ENCODE measurements at regions not wholly inside any gene's neighbourhood (a gene's known extent, or its start where the extent isn't known, plus 50 kb on each side); places are given as distances from the start of the nearest gene placed in this dataset.

DNA sequence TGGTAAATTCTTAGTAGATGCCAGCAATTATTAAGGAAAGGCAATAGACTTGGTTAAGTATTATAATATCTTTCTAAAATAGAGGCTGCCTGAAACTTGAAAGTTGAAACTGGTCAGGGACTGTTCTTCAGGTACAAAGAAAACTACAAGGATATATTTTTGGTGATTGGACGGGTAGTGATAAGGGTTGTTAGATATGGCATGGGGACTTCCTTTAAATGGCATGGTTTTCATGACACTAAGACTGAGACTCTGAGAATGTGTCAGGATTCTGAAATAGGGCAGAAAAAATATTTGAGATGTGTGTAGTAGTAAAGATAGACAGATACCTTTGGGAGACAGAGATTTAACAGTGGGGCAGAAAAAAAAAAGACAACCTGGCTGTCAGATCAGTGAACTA is 108.4 kb upstream of the SLC5A12 start:
- H3K9me3 Mint-ChIP-seq: peaks cover 5 to 8% of the 10 kb centered on the region in 2 donors
- ATAC-seq: no peak

DNA sequence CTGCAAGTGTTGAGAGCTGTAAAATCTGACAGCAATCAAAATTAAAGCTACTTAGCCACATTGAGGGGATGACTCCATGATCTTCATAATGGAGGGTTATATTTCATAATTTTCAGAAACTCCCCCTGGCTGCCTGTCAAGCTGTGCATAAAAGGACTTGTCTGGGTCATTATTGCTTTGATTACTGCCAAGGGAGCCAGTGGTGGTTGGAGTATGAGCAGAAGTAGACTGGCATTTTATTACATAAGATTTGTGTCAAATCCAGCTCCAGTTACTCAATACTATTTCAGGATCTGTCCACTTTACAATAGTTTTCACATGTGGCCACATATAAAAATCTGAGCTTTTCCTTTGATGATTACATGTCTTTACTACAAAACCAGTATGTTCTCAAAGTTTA is 108.9 kb upstream of the SLC5A12 start:
- Mint-ChIP-seq H3K36me3 (no peaks in the 10 kb centered on the region), H3K27ac (no peak overlapping the region), H3K9me3 (peaks cover 5 to 6% of the 10 kb centered on the region in 2 donors)
- no peak for DNase-seq (ENCODE audit: low spot score in 2 of 2)
- ATAC-seq: no peak

More for the DNA sequence above, 108.4 kb upstream of the SLC5A12 start:
- no peaks in the 10 kb centered on the region for H3K36me3 Mint-ChIP-seq
- DNase-seq (ENCODE audit: low spot score in 2 of 2): no peak
- H3K27ac Mint-ChIP-seq: no peak overlapping the region

DNA sequence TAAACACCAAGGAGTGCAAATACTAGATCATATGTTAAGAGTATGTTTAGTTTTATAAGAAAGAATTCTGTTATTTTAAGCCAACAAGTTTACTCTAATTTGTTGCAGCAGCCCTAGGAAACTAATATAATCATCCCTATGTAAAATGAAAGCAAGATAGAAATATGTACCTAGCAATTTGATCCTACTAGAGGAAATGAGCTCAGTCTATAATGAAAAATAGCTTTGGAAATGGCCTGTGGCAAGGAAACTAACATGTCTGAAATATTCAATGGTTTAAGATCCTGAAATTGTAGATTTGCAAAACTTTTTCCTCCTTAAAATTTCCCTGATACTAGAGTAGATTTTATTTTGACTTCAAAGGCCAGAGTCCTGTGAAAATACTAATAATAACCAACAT is 112.7 kb upstream of the SLC5A12 start:
- no peaks in the 10 kb centered on the region for H3K36me3 Mint-ChIP-seq
- H3K9me3 Mint-ChIP-seq: peaks cover 5 to 10% of the 10 kb centered on the region in 2 donors
- no peak for ATAC-seq
- no peak overlapping the region for H3K27ac Mint-ChIP-seq
- no peak for DNase-seq (ENCODE audit: low spot score in 2 of 2)

DNA sequence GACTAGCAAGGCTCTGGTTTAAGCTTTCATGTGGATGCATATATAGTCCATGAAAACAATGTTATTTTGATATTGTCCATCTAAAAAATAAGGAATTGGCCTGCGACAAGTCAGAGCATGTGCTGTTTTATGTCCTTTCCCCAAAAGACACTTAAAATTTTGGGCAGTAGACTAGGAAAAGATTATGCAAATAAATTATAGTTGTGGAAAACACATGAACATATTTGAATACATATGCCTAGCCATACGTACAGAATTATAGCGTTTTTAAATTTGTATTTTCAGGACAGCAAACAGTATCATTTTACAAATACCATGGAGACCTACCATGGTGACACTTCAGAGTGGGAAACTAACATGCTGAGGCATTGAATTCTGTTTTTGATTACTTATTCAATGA is 113.8 kb upstream of the SLC5A12 start:
- H3K36me3 Mint-ChIP-seq: no peaks in the 10 kb centered on the region
- H3K27ac Mint-ChIP-seq: no peak overlapping the region
- no peak for DNase-seq (ENCODE audit: low spot score in 2 of 2)
- no peak for ATAC-seq
- peaks cover 4 to 10% of the 10 kb centered on the region in 2 donors for H3K9me3 Mint-ChIP-seq

DNA sequence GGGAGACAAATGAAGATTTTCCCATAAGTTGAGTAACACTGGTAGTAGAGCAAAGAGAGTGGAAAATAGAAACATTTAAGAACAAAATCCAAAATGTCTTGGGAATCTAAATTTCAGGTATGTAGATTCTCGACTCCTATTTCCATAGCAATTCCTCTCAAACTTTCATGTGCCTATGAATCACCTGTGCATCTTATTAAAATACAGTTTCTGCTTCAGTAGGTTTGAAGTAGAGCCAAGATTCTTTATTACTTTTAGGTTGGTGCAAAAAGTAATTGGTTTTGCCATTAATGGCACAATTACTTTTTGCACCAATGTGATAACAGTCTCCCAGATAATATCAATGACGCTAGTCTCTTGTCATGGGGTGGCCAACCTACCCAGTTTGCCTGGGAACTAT is 115.3 kb upstream of the SLC5A12 start:
- DNase-seq (ENCODE audit: low spot score in 2 of 2) (no peak), ATAC-seq (no peak)
- Mint-ChIP-seq H3K9me3 (peaks cover 12 to 13% of the 10 kb centered on the region in 2 donors), H3K27ac (no peak overlapping the region), H3K36me3 (no peaks in the 10 kb centered on the region)

DNA sequence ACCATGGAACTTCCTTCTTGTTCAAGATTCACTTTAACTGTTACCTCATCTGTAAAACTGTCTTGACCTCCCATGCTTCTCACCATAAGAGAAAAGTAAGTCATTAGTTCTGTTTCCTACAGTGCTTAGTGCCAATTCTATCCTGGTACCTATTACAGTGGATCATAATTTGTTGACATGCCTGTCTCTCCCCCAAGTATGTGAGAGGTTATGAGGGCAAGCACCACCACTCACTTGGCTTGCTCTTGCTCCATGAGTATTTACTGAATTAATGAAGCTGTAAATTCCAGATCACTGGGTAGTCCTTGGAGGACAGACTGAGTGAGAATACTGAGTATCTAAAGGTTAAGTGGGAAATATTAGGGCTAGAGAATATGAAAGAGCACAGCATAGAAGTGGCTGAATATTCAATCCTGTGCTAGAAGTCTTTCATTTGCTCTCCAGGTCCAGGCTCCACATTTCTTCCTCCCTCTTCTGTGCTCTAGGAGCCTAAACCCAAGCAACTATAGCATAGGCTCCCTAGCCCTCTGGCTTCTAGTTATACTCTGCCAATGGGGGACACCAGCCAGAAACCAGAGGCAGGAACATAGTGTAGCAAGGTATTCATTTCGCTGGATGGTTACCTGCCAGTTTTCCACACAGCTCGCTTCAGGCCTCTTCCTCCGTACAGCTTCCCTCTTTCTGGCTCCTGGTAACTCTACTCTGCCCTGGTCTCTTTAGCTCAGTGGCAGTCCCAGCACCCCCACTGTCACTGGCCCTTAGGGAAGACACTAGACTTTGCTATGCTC is 118.2 kb upstream of the SLC5A12 start:
- ATAC-seq (no peak), DNase-seq (ENCODE audit: low spot score in 2 of 2) (no peak)
- Mint-ChIP-seq H3K9me3 (peaks cover 16 to 25% of the 10 kb centered on the region in 2 donors), H3K36me3 (no peaks in the 10 kb centered on the region), H3K27ac (no peak overlapping the region)

DNA sequence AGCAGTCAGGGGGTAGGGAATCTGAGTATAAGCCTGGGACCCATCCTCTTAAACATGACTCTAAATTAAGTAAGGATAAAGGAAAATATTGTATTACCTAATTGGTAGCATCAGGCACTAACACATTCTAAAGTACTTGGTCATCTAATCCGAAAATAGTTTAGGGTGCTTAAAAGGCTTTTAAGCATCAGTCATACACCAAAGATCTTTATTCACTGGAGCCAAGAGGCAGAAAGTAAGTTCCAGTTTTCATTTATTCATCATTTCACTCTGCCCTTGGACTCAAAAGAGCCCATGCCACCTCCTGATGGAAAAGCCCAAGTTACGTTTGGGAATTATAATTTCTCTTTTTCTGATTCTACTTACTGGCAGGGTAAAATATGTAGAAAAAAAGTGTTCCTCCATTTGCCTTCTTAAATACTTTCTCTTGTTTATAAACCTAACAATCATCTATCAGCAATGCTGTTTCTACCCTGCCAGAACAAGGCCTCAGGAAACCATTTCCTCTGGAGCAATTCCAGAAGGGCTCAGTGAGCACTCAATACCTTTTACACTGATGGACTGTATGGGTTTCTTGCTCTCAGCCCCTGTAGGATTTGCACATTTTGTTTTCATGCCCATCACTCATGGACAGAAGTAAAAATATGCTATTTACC is 120.1 kb upstream of the SLC5A12 start:
- Mint-ChIP-seq H3K27ac (no peak overlapping the region), H3K9me3 (peaks cover 21 to 30% of the 10 kb centered on the region in 2 donors), H3K36me3 (no peaks in the 10 kb centered on the region)
- no peak for DNase-seq (ENCODE audit: low spot score in 2 of 2)
- no peak for ATAC-seq

DNA sequence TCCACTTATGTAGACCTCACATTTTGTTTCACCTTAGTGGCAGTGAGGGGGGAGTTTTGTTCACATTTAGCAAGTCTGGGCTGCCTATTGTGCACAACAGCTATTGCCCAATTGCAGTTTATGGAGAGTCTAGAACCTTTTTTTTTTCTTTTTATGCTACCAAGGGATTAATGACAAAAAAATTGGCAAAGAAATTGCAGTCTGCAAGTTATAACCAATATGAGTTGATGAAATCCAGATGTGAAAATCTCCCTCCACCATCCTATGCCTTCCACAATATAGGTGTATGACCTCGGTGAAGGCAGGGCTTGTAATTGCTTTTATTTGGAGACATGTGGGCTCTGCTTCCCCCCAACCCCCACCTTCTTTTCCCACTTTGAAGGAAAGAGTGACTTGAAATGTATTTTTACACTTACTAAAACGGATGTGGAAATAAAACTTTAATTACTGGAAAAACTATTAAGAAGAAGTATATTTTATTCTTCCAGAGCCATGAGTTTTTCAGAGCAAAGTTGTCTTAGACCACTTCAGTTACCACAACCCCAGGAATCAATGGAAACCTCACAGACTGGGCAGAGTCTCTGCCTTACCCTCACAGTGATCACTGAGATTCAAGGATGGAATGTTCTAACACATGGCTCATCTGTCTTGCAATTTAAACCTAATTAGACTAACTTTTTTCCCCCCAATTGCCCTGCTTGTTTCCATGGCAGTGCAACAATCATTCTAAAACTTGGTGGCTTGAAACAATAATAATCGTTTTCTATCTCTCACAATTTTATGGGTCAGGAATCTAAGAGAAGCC is 120.8 kb upstream of the SLC5A12 start:
- peaks cover 21 to 30% of the 10 kb centered on the region in 2 donors for H3K9me3 Mint-ChIP-seq

DNA sequence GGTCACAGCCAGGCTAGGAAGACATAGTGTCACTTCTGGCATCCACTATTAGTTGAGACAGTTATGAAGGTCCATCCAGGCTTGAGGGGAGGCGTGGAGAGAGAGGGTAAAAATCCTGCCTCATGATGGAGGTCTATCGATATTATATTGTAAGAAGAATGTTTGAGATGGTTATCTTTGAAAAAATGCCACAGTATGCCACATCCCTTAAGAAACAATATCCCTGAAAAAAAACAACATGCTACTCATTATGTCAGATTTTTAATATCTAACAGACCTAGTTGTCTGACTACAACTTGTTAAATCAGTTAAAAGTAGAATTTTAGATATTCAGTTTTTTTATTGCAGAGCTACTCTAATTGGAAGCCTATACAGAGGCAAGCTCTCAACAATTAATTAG is 121.7 kb upstream of the SLC5A12 start:
- H3K9me3 Mint-ChIP-seq: peaks cover 18 to 30% of the 10 kb centered on the region in 2 donors
- ATAC-seq: no peak

More for the DNA sequence above, 120.8 kb upstream of the SLC5A12 start:
- Mint-ChIP-seq H3K36me3 (no peaks in the 10 kb centered on the region), H3K27ac (no peak overlapping the region)
- no peak for ATAC-seq
- DNase-seq (ENCODE audit: low spot score in 2 of 2): no peak

DNA sequence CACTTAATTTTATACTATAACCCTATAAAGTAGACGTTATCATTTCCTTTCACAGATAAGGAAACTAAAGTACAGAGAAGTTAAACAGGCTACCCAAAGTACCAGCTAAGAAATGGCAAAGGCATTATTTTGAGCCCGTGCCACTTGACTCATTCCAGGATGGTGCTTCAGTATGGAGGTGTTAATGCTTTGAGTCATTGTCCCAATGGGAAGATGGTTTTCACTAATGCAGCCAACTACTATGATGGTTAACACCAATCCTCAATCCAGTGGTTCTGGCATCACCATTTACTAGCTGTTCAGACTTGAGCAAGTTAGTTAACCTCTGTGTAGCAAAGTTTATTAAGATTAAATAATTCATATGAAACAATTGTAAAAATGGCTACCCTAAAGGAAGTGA is 123.1 kb upstream of the SLC5A12 start:
- Mint-ChIP-seq H3K27ac (no peak overlapping the region), H3K9me3 (peaks cover 17 to 30% of the 10 kb centered on the region in 2 donors), H3K36me3 (no peaks in the 10 kb centered on the region)
- ATAC-seq (no peak), DNase-seq (ENCODE audit: low spot score in 2 of 2) (no peak)

More for the DNA sequence above, 121.7 kb upstream of the SLC5A12 start:
- Mint-ChIP-seq H3K27ac (no peak overlapping the region), H3K36me3 (no peaks in the 10 kb centered on the region)
- DNase-seq (ENCODE audit: low spot score in 2 of 2): no peak

DNA sequence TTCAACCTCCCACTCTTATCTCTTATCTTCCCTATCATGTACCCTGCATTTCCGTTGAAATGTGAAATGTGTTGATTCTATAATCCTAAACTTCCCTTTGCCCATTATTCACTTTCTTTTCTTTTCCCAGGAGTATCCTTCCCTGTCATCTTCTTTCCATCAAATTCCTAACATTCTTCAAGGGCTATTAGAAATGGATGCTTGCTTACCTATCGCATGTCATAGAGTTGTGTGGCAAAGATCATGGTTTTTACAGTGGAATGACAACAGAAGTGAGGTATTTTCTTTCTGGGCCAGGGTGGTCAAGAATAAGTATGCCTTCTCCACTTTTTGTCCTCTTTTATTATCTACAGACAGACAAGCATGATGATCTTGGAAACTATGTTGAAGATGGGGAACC is 124.4 kb upstream of the SLC5A12 start:
- ATAC-seq: no peak
- H3K9me3 Mint-ChIP-seq: peaks cover 21 to 25% of the 10 kb centered on the region in 2 donors
- DNase-seq (ENCODE audit: low spot score in 2 of 2): no peak
- no peak overlapping the region for H3K27ac Mint-ChIP-seq
- no peaks in the 10 kb centered on the region for H3K36me3 Mint-ChIP-seq

DNA sequence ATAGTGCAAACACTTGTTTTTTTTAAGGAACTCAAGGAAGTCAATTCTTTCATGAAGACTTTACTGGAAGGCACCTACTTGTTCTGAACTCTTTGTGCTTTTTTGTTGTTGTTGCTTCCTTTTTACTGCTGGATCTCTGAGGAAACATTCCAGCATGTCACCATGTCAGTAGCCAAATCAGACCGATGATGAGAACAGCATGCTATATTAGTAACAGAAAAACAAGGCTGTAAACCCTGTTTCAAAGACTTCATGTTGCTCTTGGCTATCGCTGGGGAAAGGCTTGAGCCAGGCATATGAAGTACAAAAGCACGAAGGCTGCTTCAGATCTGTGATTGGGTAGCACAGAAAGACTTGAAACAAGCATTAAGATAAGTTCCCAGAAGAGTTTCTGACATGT is 125.6 kb upstream of the SLC5A12 start:
- Mint-ChIP-seq H3K27ac (no peak overlapping the region), H3K36me3 (no peaks in the 10 kb centered on the region), H3K9me3 (peaks cover 21 to 23% of the 10 kb centered on the region in 2 donors)
- ATAC-seq (no peak), DNase-seq (ENCODE audit: low spot score in 2 of 2) (no peak)

DNA sequence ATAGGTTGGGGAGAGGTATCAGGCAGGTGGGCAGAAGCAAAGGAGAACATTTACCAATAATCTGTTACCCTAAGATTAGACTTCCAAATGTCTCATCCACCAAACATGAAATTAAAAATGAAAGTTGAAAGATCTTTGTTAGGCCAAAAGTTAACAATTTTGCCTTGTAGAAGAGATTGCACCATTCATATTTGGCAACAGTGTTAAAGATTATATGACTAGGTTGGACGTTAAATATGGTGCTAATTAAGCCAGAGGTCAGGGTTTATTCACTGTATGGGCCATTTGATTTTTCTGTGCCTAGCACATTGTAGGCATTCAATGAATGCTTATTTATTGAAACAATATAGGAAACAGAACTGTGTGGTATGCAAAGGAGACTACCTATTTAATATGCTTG is 126.1 kb upstream of the SLC5A12 start:
- no peak for DNase-seq (ENCODE audit: low spot score in 2 of 2)
- Mint-ChIP-seq H3K36me3 (no peaks in the 10 kb centered on the region), H3K27ac (no peak overlapping the region), H3K9me3 (peaks cover 21 to 23% of the 10 kb centered on the region in 2 donors)
- ATAC-seq: no peak

DNA sequence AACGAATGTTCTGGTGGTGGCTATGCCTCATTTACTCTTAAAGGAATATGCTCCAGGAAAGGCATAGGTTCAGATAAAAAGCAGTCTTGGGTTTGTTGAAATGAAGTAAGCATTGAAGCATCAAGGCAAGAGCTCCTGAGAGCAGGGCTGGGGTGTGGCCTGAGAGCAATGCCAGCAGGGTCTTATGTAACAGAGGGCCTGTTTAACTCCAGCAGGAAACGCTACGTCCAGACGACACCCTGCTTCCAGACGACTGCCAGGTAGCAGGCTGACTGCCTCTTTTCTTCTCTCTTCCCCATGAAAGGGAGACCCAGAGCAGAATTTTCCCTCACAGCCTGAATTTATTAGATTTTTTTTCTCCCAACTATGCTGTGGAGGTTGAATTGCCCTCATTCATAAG is 127.2 kb upstream of the SLC5A12 start:
- no peaks in the 10 kb centered on the region for H3K36me3 Mint-ChIP-seq
- peaks cover 15 to 18% of the 10 kb centered on the region in 2 donors for H3K9me3 Mint-ChIP-seq
- DNase-seq (ENCODE audit: low spot score in 2 of 2): no peak
- no peak for ATAC-seq
- H3K27ac Mint-ChIP-seq: no peak overlapping the region

DNA sequence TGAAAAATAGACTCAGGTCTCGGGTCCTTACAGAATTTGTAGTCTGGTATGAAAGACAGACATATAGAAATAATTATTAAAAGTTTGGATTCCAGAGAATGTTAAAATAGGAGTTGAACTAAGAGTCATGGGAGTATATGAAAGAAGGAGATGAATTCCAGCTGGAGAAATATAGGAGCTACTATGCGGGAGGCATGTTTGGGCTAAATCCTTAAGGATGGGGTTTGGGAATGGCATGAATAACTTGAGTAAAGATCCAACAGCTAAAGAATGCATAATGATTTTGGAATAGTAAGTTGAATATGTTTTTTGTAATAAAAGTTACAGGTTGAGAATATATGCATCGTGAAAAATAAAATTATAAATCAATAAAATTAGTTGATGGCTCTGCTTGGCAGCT is 129.4 kb upstream of the SLC5A12 start:
- no peak overlapping the region for H3K27ac Mint-ChIP-seq
- ATAC-seq: no peak

DNA sequence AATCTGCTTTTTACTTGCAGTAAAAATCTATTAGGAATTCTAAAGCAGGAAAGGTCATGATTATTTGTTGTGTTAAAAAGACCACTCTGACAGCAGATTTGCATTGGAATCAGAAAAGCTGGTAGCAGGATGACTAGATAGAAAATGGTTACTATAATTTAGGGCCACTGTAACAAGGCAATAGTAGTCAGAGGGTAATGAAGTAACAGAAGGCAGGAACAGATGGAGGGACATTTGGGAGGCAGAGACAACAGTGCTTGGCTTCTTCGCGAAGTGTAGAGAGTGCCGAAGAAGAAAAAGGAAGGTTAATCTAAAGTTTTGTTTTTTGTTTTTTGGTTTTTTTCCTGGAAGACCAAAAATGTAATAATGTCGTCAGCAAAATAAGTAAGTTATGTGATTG is 129.8 kb upstream of the SLC5A12 start:
- no peak for ATAC-seq
- H3K36me3 Mint-ChIP-seq: no peaks in the 10 kb centered on the region
- DNase-seq (ENCODE audit: low spot score in 2 of 2): no peak
- H3K27ac Mint-ChIP-seq: no peak overlapping the region
- H3K9me3 Mint-ChIP-seq: peaks cover 5 to 7% of the 10 kb centered on the region in 2 donors

More for the DNA sequence above, 129.4 kb upstream of the SLC5A12 start:
- no peak for DNase-seq (ENCODE audit: low spot score in 2 of 2)
- H3K9me3 Mint-ChIP-seq: peaks cover 7 to 9% of the 10 kb centered on the region in 2 donors
- no peaks in the 10 kb centered on the region for H3K36me3 Mint-ChIP-seq

DNA sequence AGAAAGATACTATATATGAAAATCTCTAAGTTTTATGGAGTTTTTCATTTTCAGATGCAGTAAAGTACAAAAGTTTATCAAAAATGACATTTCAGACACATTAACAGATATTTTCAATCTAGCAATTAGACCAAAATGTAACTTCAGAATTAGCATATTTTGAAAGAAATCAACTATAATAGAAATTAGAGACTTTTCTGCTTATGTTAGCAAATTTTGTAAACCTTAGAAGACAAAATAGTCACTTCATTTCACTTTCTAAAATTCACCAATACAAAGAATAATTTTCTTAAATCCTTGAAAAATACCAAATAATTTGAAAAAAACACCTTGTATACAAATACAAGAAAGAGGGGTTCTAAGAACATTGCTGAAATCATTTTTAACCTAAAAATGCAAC is 135.8 kb upstream of the FIBIN start:
- DNase-seq (ENCODE audit: low spot score in 2 of 2) (no peak), ATAC-seq (no peak)
- Mint-ChIP-seq H3K9me3 (peaks cover 0 to 4% of the 10 kb centered on the region in 2 donors), H3K36me3 (no peaks in the 10 kb centered on the region), H3K27ac (no peak overlapping the region)
